Kidney capillary endothelial cell (primary cell): ENCODE measurements at regions not wholly inside any gene's neighbourhood (a gene's known extent, or its start where the extent isn't known, plus 50 kb on each side); places are given as distances from the start of the nearest gene placed in this dataset.
"Not testable (repeated sequence)": the region's sequence is repeated elsewhere in the genome, so short reads cannot be mapped to it uniquely, and the experiment has no call there.

Source experiments
- DNase-seq: peaks from one replicate; pipeline ENCODE4 v3.0.0-alpha.2; 2018; ENCODE audit warnings: low spot score

- DNase-seq = no peak
These were observed 105.4 kb upstream of the MRPS22 start for GRCh38 chr3:139238281-139239030.

- no peak for DNase-seq
These were observed 104.3 kb upstream of the MRPS22 start for GRCh38 chr3:139239550-139239949.

- no peak for DNase-seq
These were observed 102.0 kb upstream of the MRPS22 start for GRCh38 chr3:139241783-139242182.

GRCh38 chr3:139243710-139244109 lies 100.1 kb upstream of the MRPS22 start:
- DNase-seq = no peak

- DNase-seq = no peak
These were observed 95.1 kb upstream of the MRPS22 start for GRCh38 chr3:139248593-139249255.

- no peak for DNase-seq
These were observed 92.3 kb upstream of the MRPS22 start for GRCh38 chr3:139251529-139251928.

GRCh38 chr3:139252719-139253118 lies 91.1 kb upstream of the MRPS22 start:
- DNase-seq = no peak

GRCh38 chr3:139258276-139258675 lies 85.5 kb upstream of the MRPS22 start:
- DNase-seq = no peak

- no peak for DNase-seq
These were observed 84.4 kb upstream of the MRPS22 start for GRCh38 chr3:139259398-139259797.

- DNase-seq = no peak
These were observed 83.8 kb upstream of the MRPS22 start for GRCh38 chr3:139260041-139260486.

- no peak for DNase-seq
These were observed 82.8 kb upstream of the MRPS22 start for GRCh38 chr3:139260793-139261736.

- no peak for DNase-seq
These were observed 81.8 kb upstream of the MRPS22 start for GRCh38 chr3:139261754-139262586.

- DNase-seq = no peak
These were observed 80.0 kb upstream of the MRPS22 start for GRCh38 chr3:139263798-139264197.

GRCh38 chr3:139264375-139264774 lies 79.4 kb upstream of the MRPS22 start:
- DNase-seq = no peak

GRCh38 chr3:139265131-139266016 lies 78.4 kb upstream of the MRPS22 start:
- DNase-seq = no peak

GRCh38 chr3:139267300-139268246 lies 76.2 kb upstream of the MRPS22 start:
- DNase-seq = no peak

GRCh38 chr3:139269984-139270383 lies 73.8 kb upstream of the MRPS22 start:
- no peak for DNase-seq

- DNase-seq = not testable (repeated sequence)
These were observed 73.2 kb upstream of the MRPS22 start for GRCh38 chr3:139270652-139271051.

GRCh38 chr3:139280027-139280671 lies 63.7 kb upstream of the MRPS22 start:
- no peak for DNase-seq
